Endodermal cell (in vitro differentiated cells): ENCODE measurements at regions not wholly inside any gene's neighbourhood (a gene's known extent, or its start where the extent isn't known, plus 50 kb on each side); places are given as distances from the start of the nearest gene placed in this dataset.
A peak's percentile ranks its signal among the peaks of the same experiment; 100 is the strongest.

ENCODE experiments used
- DNase-seq: peaks from one replicate; pipeline ENCODE4 v3.0.0-alpha.2; 2017
- H3K27ac ChIP-seq: 2 replicates; pipeline ENCODE4 v1.5.1; 2013; ENCODE audit warnings: mild to moderate bottlenecking, low read depth, low read length, moderate library complexity
- H3K27me3 ChIP-seq: 2 replicates; pipeline ENCODE4 v1.6.1; 2013; ENCODE audit warnings: mild to moderate bottlenecking, low read length, moderate library complexity; ENCODE audit not compliant: insufficient read depth, control insufficient read depth, poor library complexity, severe bottlenecking
- H3K36me3 ChIP-seq: 2 replicates; pipeline ENCODE4 v1.7.0; 2013; ENCODE audit warnings: mild to moderate bottlenecking, low read length, moderate library complexity; ENCODE audit not compliant: control insufficient read depth, insufficient read depth
- H3K4me1 ChIP-seq: one replicate; pipeline ENCODE4 v1.7.0; 2013; ENCODE audit warnings: low read length; ENCODE audit not compliant: control insufficient read depth, insufficient read depth
- H3K4me3 ChIP-seq: 2 replicates; pipeline ENCODE4 v1.5.1; 2013; ENCODE audit warnings: mild to moderate bottlenecking, low read length, moderate library complexity
- H3K9ac ChIP-seq: 2 replicates; pipeline ENCODE4 v1.6.1; 2013; ENCODE audit warnings: mild to moderate bottlenecking, low read length, moderate library complexity; ENCODE audit not compliant: poor library complexity, severe bottlenecking; ENCODE audit errors: extremely low read depth
- H3K9me3 ChIP-seq: 2 replicates; pipeline ENCODE4 v1.6.1; 2013; ENCODE audit warnings: mild to moderate bottlenecking, low read length, moderate library complexity; ENCODE audit not compliant: control insufficient read depth
- H3K27ac Mint-ChIP-seq: 2 replicates; pipeline ENCODE4 v1.8.0; 2020; ENCODE audit warnings: mixed read lengths
- H3K27me3 Mint-ChIP-seq: 2 replicates; pipeline ENCODE4 v1.8.0; 2021; ENCODE audit warnings: mild to moderate bottlenecking, mixed read lengths; ENCODE audit not compliant: insufficient read depth
- H3K36me3 Mint-ChIP-seq: 2 replicates; pipeline ENCODE4 v1.8.0; 2020; ENCODE audit warnings: low read depth, mixed read lengths
- H3K4me1 Mint-ChIP-seq: 2 replicates; pipeline ENCODE4 v1.8.0; 2020; ENCODE audit warnings: mixed read lengths
- H3K4me3 Mint-ChIP-seq: 2 replicates; pipeline ENCODE4 v1.8.0; 2020; ENCODE audit warnings: mild to moderate bottlenecking, moderate library complexity, mixed read lengths
- H3K9me3 Mint-ChIP-seq: 2 replicates; pipeline ENCODE4 v1.8.0; 2020; ENCODE audit warnings: mild to moderate bottlenecking, mixed read lengths
- CTCF ChIP-seq: fragments of 200-600 bp; sonication (generic); conservative IDR thresholded peaks from 2 replicates; pipeline ENCODE4 v1.5.0; 2021; ENCODE audit warnings: antibody characterized with exemption, mild to moderate bottlenecking
- WGBS, 2 experiments: methylation state at CpG; one replicate each; pipeline versions ENCODE4 v1.1.5 to v1.1.7; 2013; ENCODE audit warnings: missing lambda C conversion rate in 2 of 2, mixed read lengths in 1 of 2; ENCODE audit not compliant: insufficient coverage in 1 of 2, insufficient read length in 1 of 2; 5-methylcytosine and 5-hydroxymethylcytosine counted together

- H3K36me3 Mint-ChIP-seq, result no peaks in the 10 kb centered on the region
- no peaks in the 10 kb centered on the region for H3K9me3 Mint-ChIP-seq
- Histone ChIP-seq H3K4me1 (no peaks in the 10 kb centered on the region), H3K9ac (no peak overlapping the region), H3K27me3 (no peaks in the 10 kb centered on the region), H3K27ac (no peak overlapping the region), H3K9me3 (no peaks in the 10 kb centered on the region), H3K36me3 (no peaks in the 10 kb centered on the region), H3K4me3 (no peak overlapping the region)
- no peak overlapping the region for H3K27ac Mint-ChIP-seq
- no peak for DNase-seq
- H3K27me3 Mint-ChIP-seq, result no peaks in the 10 kb centered on the region
- TF ChIP-seq CTCF, result peak; percentile 58
- no peaks in the 10 kb centered on the region for H3K4me1 Mint-ChIP-seq
- H3K4me3 Mint-ChIP-seq, result no peak overlapping the region
Observed at GRCh38 chr10:28250782-28251181, 52.1 kb downstream of the MPP7 start.

GRCh38 chr10:28250358-28250757 is 52.5 kb downstream of the MPP7 start:
- 84 to 96% methylated on average over 4 of the region's 4 CpGs for WGBS, 2 experiments
- no peak overlapping the region for H3K9ac ChIP-seq
- DNase-seq, result no peak
- H3K27me3 Mint-ChIP-seq, result no peaks in the 10 kb centered on the region
- no peaks in the 10 kb centered on the region for H3K27me3 ChIP-seq
- no peak overlapping the region for H3K4me3 ChIP-seq
- H3K4me1 ChIP-seq, result no peaks in the 10 kb centered on the region
- no peak overlapping the region for H3K4me3 Mint-ChIP-seq
- no peak overlapping the region for H3K27ac Mint-ChIP-seq
- no peaks in the 10 kb centered on the region for H3K36me3 Mint-ChIP-seq
- no peaks in the 10 kb centered on the region for H3K9me3 ChIP-seq
- no peaks in the 10 kb centered on the region for H3K36me3 ChIP-seq
- H3K9me3 Mint-ChIP-seq, result no peaks in the 10 kb centered on the region
- TF ChIP-seq CTCF, result no peak
- no peaks in the 10 kb centered on the region for H3K4me1 Mint-ChIP-seq
- no peak overlapping the region for H3K27ac ChIP-seq

- Histone ChIP-seq H3K4me1 (no peaks in the 10 kb centered on the region), H3K36me3 (no peaks in the 10 kb centered on the region), H3K4me3 (no peak overlapping the region), H3K9me3 (no peaks in the 10 kb centered on the region), H3K27ac (no peak overlapping the region), H3K27me3 (no peaks in the 10 kb centered on the region), H3K9ac (no peak overlapping the region)
- WGBS, 2 experiments, result 88% methylated on average over 6 of the region's 6 CpGs
- no peak for DNase-seq
- H3K27ac Mint-ChIP-seq, result no peak overlapping the region
- no peaks in the 10 kb centered on the region for H3K27me3 Mint-ChIP-seq
- no peaks in the 10 kb centered on the region for H3K36me3 Mint-ChIP-seq
- no peak for TF ChIP-seq CTCF
- H3K4me1 Mint-ChIP-seq, result no peaks in the 10 kb centered on the region
- H3K4me3 Mint-ChIP-seq, result no peak overlapping the region
- H3K9me3 Mint-ChIP-seq, result no peaks in the 10 kb centered on the region
Observed at GRCh38 chr10:28249512-28249911, 53.4 kb downstream of the MPP7 start.
